ENCODE measurements at regions not wholly inside any gene's neighbourhood (a gene's known extent, or its start where the extent isn't known, plus 50 kb on each side); places are given as distances from the start of the nearest gene placed in this dataset.

DNA sequence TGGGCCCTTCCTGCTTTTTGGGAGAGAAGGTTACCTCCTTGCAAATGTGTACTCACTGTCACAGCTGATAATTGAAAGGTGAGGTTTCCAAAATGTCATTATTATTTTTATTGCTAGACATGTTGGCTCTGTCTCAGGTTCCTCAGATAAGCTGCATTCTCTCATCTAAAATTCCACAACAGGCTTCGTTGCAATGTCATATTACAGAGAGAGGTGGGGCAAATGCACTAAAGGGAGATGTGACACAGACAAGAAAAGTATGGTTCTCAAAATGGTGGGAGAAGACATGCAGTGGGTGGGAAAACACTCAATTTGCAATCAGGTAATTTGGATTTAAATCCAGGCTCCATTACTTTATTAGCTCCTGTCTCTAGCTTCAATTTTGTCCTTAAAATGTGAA is 256.4 kb upstream of the POU3F2 start:
- no peak for DNase-seq

- no peak for DNase-seq
These were observed 255.3 kb upstream of the POU3F2 start for GRCh38 chr6:98579079-98579478.

DNA sequence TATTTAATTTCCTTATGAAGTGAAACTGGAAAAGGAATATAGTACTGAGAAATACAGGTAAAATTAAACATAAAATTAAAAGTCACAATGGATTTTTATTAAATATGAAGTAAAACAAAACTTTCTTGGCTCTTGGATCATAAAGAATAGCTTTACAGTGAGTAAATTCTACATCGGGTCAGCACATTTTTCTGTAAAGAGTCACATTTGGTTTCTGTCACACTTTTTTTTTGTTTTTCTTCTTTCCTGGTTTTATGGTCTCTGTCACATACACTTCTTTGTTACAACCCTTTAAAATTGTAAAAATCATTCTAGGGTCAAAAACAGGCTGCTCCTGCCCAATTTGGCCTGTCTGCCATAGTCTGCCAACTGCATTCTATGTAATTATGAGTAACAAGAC is 254.4 kb upstream of the POU3F2 start:
- no peak for DNase-seq

GRCh38 chr6:98581705-98582104 is 252.7 kb upstream of the POU3F2 start:
- DNase-seq, result no peak

DNA sequence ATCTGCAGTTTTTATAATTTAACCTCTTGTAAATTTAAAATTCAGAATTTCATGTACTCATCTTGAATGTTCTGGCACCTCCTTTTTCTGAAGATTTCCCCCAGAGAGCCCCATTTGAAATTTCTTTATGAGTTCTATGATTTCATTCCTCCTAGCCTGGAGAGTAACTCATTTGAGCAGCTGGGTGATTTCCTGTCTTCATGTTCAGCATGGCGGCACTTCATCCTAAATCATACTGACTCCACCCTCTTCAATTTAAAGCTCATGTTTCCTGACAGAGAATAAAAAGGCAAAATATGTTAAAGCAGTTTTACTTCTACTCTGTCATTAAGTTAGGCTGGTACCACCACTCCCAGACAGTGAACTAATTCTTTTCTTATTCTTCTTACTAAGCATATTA is 250.9 kb upstream of the POU3F2 start:
- no peak for DNase-seq

DNA sequence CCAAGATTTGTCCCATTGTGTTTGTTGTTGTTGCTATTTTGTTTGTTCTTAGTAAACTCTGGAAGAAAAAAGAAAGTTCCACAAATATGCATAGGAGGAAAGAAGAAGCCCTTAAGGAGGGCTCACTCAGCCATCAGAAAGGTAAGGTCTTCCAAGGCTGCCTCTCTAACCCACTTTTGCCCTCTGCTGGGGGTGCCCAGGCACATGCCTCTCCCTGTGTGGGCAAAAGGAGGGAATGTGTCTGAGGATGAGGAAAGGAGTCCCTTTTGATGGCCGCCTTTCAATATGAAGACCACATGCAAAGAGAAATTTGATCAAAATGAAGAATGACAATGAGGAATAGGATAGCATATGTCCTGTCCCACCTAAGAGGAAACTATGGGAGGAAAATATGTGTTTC is 248.2 kb upstream of the POU3F2 start:
- no peak for DNase-seq

- no peak for DNase-seq
These were observed 246.8 kb upstream of the POU3F2 start for GRCh38 chr6:98587555-98587954.

DNA sequence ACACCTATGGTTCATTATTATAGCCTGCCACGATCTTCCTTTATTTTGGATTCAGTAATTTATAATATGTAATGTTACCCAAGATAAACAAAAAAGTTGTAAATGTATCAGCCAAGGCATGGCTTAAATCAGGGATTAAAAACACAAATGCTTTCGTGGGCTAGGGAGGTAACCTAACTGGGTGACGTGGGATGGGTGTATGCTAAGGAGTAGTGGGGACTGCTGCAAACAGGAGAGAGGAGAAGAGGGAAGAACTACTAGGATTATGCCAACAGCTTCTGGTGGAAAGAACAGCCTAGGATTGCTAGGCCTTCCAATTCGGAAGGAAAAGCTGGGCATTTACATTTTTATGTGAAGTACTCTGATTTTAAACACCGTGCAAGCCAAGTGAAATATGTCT is 244.8 kb upstream of the POU3F2 start:
- DNase-seq, result no peak

- DNase-seq, result no peak
These were observed 244.2 kb upstream of the POU3F2 start for GRCh38 chr6:98590136-98590681.

DNA sequence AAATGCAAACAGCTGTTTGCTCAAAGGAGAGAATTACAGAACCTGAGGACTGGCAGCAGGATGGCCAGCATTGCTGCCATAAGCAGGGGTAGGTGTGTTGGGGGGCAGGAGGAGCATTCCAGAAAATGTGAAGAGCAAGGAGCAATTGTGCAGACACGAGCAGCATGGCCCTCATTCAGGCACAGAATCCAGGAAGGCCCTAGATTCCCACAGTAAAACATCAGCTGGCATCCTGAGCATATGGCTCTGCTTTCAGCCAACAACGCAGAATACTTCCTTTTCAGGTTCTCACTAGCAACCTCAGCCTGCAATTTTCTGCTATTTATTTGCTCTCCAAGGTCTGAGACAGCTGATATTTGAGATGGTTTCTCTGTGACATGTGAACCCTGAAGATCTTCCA is 243.4 kb upstream of the POU3F2 start:
- no peak for DNase-seq

DNA sequence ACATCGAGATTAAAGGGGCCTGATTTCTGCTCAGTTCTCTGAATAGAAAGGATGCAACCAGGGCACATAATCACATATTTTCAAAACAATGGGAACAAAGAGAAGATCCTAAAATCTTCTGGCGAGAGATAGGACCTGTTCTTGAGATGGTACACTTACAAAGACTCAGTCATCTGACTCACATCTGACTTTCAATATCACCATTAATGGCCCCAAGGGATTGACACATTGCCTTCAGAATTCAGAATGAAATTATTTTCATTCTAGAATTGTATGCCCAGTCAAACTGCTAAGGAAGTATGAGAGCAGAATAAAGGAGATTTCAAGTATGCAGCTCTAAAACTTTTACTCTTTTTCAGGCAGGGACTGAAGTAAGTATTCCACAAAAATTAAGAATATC is 240.7 kb upstream of the POU3F2 start:
- no peak for DNase-seq

- DNase-seq, result no peak
These were observed 232.7 kb upstream of the POU3F2 start for GRCh38 chr6:98601716-98602115.

DNA sequence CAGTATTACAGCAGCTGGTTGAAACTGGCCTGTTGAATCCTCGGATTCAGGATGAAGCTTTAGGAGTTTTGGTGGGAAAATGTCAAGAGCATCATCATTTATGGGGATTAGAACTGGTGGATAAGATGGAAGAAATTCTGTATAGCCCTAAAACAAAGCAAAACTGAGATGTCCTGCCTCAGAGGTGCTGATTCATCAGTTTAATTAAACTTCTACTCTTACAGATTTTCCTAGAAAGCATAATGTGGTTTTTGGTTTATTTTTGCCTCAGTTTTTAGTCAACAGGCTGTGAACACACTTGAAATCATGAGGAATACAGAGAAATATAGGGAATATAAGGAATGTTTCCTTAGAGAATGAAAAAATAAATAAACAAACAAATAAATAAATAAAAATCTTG is 228.7 kb upstream of the POU3F2 start:
- no peak for DNase-seq

GRCh38 chr6:98627129-98627775 is 207.1 kb upstream of the POU3F2 start:
- DNase-seq, result no peak

GRCh38 chr6:98633886-98634285 is 200.5 kb upstream of the POU3F2 start:
- no peak for DNase-seq

- no peak for DNase-seq
These were observed 199.8 kb upstream of the POU3F2 start for GRCh38 chr6:98634569-98634968.

DNA sequence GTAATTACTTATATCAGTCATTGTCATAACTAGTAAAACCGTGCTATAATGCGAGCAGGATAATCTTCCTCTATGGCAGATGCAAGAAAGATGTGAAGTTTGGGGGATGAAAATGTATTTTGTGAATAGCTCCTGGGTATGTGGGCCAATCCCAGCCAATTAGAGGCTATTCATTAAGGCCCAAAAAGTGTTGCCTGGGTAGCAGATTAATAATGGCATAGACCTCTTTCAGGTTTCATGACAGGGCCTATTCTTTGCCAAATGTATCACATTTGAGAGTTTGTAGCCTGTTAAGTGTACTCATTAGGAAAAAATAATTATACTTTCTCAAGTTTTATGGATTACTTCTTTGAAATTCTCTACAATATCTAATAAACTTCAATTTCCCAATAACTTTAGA is 199.2 kb upstream of the POU3F2 start:
- DNase-seq, result no peak

DNA sequence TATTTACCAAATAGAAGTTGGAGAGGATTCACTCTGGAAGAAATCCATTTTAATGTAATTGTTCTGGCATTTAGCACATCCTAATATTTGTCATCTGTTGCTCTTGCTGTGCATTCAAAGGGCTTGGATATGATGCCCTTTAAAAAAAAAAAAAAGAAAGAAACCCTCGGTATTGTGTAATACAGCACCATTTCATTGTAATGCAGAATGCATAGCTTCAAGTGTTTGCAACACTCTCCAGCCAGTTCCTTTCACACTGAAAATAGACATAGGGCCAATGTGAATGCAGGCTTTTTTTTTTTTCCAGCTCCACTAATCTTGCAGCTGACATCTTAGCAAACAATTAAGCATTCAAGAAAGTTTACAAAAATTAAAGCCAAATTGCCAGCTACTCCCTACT is 197.4 kb upstream of the POU3F2 start:
- no peak for DNase-seq

DNA sequence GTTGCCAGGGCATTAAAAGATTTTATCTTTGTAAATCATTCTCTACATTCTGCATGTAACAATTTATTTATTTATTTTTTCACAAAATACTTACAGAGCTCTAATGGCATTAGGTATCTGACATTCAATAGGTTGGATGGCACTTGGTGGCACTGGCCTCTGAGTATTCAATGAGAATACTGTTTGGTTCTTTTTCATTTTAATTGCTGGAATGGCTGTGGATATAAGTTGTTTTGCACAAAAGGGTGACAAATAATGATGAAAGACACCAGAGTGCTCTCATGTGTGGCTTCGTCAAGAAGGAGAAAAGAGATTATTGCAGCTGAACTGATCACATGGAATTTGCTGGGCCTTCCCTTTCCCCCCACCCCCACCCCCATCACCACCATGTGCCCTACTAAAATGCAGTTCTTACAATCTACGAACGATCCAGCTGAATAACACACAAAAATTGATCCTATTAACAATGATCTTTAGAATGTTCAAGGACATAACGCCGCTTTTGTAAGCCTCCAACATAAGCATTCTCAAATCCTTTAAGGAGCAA is 195.2 kb upstream of the POU3F2 start:
- DNase-seq, result no peak

- DNase-seq, result no peak
These were observed 194.0 kb upstream of the POU3F2 start for GRCh38 chr6:98640366-98640765.

GRCh38 chr6:98641949-98642719 is 192.2 kb upstream of the POU3F2 start:
- DNase-seq, result no peak

- no peak for DNase-seq
These were observed 190.3 kb upstream of the POU3F2 start for GRCh38 chr6:98644063-98644462.

GRCh38 chr6:98648211-98648914 is 186.0 kb upstream of the POU3F2 start:
- DNase-seq, result no peak

DNA sequence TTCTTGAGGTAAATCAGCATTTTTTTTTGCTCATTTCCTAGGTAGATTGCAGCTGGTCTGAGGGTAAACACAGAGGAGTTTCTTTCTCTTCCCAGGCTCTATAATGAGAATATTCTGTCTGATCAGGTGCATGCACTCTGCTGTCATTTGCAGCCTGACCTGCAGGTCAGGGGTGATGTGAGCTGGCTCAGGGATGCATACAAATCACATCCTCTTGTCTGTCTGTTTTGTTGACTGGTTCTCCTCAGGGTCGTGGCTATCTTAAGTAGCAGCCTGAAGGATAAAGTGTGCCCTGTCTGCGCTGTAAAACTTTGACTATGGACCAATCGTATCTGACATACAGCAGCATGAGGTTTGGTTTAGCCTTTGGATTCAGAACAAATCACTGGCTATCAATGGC is 183.4 kb upstream of the POU3F2 start:
- no peak for DNase-seq
